WERI-Rb-1 (cell line): ENCODE measurements at regions not wholly inside any gene's neighbourhood (a gene's known extent, or its start where the extent isn't known, plus 50 kb on each side); places are given as distances from the start of the nearest gene placed in this dataset.

Experiments
- DNase-seq: peaks from one replicate; pipeline ENCODE4 v3.0.0-alpha.2; 2020
- H3K27ac ChIP-seq: fragments of 250-450 bp; sonication (Bioruptor Pico); 2 replicates; pipeline ENCODE4 v1.5.1; 2020; ENCODE audit warnings: mild to moderate bottlenecking, moderate library complexity
- H3K27me3 ChIP-seq: fragments of 250-450 bp; sonication (Bioruptor Pico); 2 replicates; pipeline ENCODE4 v1.5.1; 2021; ENCODE audit warnings: mild to moderate bottlenecking, low read depth, moderate library complexity; ENCODE audit not compliant: insufficient read depth, severe bottlenecking
- H3K36me3 ChIP-seq: fragments of 250-450 bp; sonication (Bioruptor Pico); 2 replicates; pipeline ENCODE4 v1.5.1; 2020; ENCODE audit warnings: mild to moderate bottlenecking, moderate library complexity
- H3K4me3 ChIP-seq: 2 replicates; pipeline ENCODE4 v1.5.1; 2011; ENCODE audit warnings: low read depth, mild to moderate bottlenecking, control low read depth, low read length
- H3K9me3 ChIP-seq: fragments of 250-450 bp; sonication (Bioruptor Pico); 2 replicates; pipeline ENCODE4 v1.5.1; 2021; ENCODE audit warnings: mild to moderate bottlenecking, moderate library complexity; ENCODE audit not compliant: severe bottlenecking
- TF ChIP-seq, protein P1 (sequence below): IDR thresholded peaks from 2 replicates; pipeline ENCODE4 v1.5.1; 2011; ENCODE audit warnings: low read depth, mild to moderate bottlenecking, control low read depth, inconsistent platforms, low read length

DNA sequence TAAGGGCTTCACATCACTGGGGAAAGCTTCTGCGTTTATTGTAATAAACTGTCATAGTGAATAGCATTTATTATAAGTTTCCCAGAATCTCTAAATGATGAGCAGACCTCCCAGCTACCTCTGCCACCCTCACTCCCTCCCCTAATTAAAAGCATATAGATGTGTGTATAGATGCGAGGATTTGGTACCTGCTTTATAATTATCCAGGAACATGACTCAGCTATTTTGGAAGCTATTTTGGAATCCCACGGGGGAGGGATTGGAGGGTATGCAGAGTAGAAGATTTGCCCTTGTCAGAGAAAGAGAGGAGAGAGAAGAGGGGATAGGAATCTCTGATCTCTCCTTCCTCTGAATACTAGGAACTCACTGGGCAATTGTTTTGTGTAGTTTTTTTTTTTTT lies 455.3 kb downstream of the ADRA2A start:
- Histone ChIP-seq H3K4me3 (no peak overlapping the region), H3K9me3 (no peaks in the 10 kb centered on the region), H3K27me3 (no peaks in the 10 kb centered on the region), H3K27ac (no peak overlapping the region), H3K36me3 (no peaks in the 10 kb centered on the region)
- no peak for DNase-seq
- TF ChIP-seq, protein P1, sequence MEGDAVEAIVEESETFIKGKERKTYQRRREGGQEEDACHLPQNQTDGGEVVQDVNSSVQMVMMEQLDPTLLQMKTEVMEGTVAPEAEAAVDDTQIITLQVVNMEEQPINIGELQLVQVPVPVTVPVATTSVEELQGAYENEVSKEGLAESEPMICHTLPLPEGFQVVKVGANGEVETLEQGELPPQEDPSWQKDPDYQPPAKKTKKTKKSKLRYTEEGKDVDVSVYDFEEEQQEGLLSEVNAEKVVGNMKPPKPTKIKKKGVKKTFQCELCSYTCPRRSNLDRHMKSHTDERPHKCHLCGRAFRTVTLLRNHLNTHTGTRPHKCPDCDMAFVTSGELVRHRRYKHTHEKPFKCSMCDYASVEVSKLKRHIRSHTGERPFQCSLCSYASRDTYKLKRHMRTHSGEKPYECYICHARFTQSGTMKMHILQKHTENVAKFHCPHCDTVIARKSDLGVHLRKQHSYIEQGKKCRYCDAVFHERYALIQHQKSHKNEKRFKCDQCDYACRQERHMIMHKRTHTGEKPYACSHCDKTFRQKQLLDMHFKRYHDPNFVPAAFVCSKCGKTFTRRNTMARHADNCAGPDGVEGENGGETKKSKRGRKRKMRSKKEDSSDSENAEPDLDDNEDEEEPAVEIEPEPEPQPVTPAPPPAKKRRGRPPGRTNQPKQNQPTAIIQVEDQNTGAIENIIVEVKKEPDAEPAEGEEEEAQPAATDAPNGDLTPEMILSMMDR, result no peak

DNA sequence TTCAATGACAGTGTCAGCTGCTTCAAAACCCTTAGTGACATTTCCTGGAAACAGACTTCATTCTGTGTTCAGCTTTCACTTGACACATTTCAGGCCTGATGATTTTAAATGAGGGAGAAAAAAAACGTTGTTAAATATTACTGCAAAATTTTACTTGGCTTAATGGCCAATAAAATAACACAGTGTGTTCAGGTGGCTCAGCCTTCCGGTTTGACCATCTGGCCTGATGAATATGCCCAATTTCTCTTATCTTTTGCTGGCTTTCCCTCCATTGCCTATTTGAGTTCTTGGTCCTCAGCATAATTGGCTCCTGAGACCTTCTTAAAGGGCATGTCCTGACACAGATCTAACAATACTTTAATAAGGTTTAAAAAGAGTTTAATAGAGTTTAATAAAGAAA lies 462.4 kb downstream of the ADRA2A start:
- Histone ChIP-seq H3K36me3 (no peaks in the 10 kb centered on the region), H3K27me3 (no peaks in the 10 kb centered on the region), H3K9me3 (no peaks in the 10 kb centered on the region), H3K4me3 (no peak overlapping the region), H3K27ac (no peak overlapping the region)
- TF ChIP-seq, protein P1, result no peak
- no peak for DNase-seq

DNA sequence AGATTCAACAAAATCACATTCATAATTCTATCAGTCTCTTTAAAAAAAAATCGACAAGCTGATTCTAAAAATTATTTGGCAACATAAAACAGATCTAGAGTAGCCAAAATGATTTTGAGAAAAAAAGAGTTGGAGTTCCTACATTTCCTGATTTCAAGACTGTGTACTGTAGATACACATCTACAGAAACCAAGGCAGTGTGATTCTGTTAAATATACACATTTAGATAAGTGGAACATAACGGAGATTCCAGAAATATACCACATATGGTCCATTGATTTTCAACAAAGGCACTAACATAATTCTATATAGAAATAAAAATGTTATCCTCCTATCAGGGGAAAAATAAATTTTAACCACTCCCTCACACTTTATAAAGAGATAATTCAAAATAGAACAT lies 467.0 kb downstream of the ADRA2A start:
- H3K27me3 ChIP-seq, result no peaks in the 10 kb centered on the region
- H3K9me3 ChIP-seq, result no peaks in the 10 kb centered on the region
- TF ChIP-seq, protein P1, result no peak
- H3K36me3 ChIP-seq, result no peaks in the 10 kb centered on the region
- no peak overlapping the region for H3K27ac ChIP-seq
- no peak for DNase-seq
- H3K4me3 ChIP-seq, result no peak overlapping the region

- no peaks in the 10 kb centered on the region for H3K27me3 ChIP-seq
- no peaks in the 10 kb centered on the region for H3K9me3 ChIP-seq
- DNase-seq, result no peak
- H3K27ac ChIP-seq, result no peak overlapping the region
- no peaks in the 10 kb centered on the region for H3K36me3 ChIP-seq
- H3K4me3 ChIP-seq, result no peak overlapping the region
- TF ChIP-seq, protein P1, result no peak
Observed at GRCh38 chr10:111545861-111546605, 469.2 kb downstream of the ADRA2A start.

DNA sequence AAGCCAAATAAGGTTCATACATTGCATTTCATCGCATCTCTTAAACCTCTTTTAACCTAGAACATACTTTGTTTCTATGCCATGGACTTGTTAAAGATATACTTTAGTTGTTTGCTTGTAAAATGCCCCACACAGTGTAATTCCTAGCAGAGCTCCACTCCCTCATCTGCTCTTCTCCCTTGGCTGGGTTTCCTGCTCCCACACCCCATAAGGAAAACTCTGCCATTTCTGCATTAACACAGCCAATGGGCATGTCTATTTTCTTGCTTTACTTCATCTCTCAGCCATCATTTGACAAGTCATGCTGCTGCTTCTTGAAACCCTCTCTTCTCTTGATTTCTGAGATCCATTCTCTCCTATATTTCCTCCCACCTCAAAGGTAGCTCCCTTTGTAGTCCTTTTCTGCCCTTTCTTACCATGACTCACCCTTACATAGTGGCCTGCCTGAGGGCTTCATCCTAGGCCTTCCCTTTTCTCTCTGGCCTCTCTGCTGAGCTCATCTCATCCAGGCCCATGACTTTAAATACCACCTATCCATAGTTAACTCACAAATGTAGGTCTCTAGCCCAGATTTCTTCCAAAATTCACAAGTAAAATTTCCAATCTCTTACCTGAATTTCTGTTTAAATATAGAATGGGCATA lies 471.4 kb downstream of the ADRA2A start:
- TF ChIP-seq, protein P1, result no peak
- Histone ChIP-seq H3K36me3 (no peaks in the 10 kb centered on the region), H3K9me3 (no peaks in the 10 kb centered on the region), H3K27ac (no peak overlapping the region), H3K4me3 (no peak overlapping the region), H3K27me3 (no peaks in the 10 kb centered on the region)
- DNase-seq, result no peak
